ENCODE measurements at regions not wholly inside any gene's neighbourhood (a gene's known extent, or its start where the extent isn't known, plus 50 kb on each side); places are given as distances from the start of the nearest gene placed in this dataset.

DNA sequence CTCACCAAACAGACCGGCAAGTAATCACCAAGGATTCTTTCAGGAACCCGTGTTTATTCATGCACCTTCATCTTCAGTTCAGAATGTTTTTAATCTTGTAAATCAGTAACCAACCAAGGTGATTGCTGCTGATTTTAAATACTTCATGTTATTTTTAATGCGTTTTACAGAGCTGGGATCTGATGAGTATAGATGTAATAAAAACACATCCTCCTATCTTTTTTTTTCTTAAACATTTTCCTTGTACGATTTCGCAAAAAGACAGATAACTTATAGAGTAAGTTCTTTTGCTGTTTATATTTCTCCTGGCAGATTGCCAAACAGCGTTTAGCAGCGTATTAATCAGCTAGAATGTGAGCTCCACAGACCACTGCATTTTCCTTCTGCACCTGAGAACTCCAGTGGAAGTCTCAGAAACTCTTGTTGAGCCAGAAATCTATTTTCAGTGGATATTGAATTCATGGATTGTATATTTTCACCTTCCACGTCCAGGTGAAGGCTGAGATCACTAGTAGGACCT, 397.8 kb upstream of the NRP1 start:
- H3K36me3 ChIP-seq (ENCODE audit: control insufficient read depth in 2 of 2, extremely low read depth in 1 of 2, insufficient read depth in 2 of 2, low read length in 2 of 2): no peaks in the 10 kb centered on the region
- H3K79me2 ChIP-seq (ENCODE audit: control insufficient read depth, insufficient read depth, low read length): no peaks in the 10 kb centered on the region
- H2AFZ ChIP-seq (ENCODE audit: control insufficient read depth, low read length): no peak overlapping the region
- no peak overlapping the region for H3K9ac ChIP-seq (ENCODE audit: control insufficient read depth, extremely low read depth, insufficient read depth, low read length)
- H3K4me1 ChIP-seq (ENCODE audit: control insufficient read depth, extremely low read depth, insufficient read depth, low read length): no peaks in the 10 kb centered on the region
- no peak overlapping the region for H3K4me2 ChIP-seq (ENCODE audit: control insufficient read depth, extremely low read depth, insufficient read depth, low read depth, low read length)
- H3K27me3 ChIP-seq (ENCODE audit: control insufficient read depth, extremely low read depth, insufficient read depth, low read length): no peaks in the 10 kb centered on the region
- H3K27ac ChIP-seq (ENCODE audit: control insufficient read depth, insufficient read depth, low read length): no peak overlapping the region
- H4K20me1 ChIP-seq (ENCODE audit: control insufficient read depth, extremely low read depth, insufficient read depth, low read length): no peaks in the 10 kb centered on the region
- H3K4me3 ChIP-seq (ENCODE audit: control insufficient read depth in 2 of 3, extremely low read depth in 1 of 3, insufficient read depth in 2 of 3, low read depth in 1 of 3, low read length in 3 of 3): no peak overlapping the region
- TF ChIP-seq, protein P1, sequence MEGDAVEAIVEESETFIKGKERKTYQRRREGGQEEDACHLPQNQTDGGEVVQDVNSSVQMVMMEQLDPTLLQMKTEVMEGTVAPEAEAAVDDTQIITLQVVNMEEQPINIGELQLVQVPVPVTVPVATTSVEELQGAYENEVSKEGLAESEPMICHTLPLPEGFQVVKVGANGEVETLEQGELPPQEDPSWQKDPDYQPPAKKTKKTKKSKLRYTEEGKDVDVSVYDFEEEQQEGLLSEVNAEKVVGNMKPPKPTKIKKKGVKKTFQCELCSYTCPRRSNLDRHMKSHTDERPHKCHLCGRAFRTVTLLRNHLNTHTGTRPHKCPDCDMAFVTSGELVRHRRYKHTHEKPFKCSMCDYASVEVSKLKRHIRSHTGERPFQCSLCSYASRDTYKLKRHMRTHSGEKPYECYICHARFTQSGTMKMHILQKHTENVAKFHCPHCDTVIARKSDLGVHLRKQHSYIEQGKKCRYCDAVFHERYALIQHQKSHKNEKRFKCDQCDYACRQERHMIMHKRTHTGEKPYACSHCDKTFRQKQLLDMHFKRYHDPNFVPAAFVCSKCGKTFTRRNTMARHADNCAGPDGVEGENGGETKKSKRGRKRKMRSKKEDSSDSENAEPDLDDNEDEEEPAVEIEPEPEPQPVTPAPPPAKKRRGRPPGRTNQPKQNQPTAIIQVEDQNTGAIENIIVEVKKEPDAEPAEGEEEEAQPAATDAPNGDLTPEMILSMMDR (optimal IDR thresholded peaks at IDR 0.05 in 1 of 3, IDR thresholded peaks at IDR 0.05 in 1 of 3, conservative IDR thresholded peaks at IDR 0.05 in 1 of 3; ENCODE audit: extremely low read depth in 1 of 3, insufficient read depth in 2 of 3, low read length in 3 of 3): no peak
- no peak for TF ChIP-seq EZH2 (IDR thresholded peaks at IDR 0.05; ENCODE audit: low read length)
- no peak for FAIRE-seq
- dilution Hi-C loops (cut with MboI; ENCODE audit: extremely low pct_ligation_motif_present, low sequenced_read_pairs): no loop called here
- no peaks in the 10 kb centered on the region for H3K9me1 ChIP-seq (ENCODE audit: control insufficient read depth, extremely low read depth, insufficient read depth, low read length)
- H3K9me3 ChIP-seq (ENCODE audit: control insufficient read depth, low read depth, low read length): no peaks in the 10 kb centered on the region
- DNase-seq (ENCODE audit: low read depth, low spot score): no peak

DNA sequence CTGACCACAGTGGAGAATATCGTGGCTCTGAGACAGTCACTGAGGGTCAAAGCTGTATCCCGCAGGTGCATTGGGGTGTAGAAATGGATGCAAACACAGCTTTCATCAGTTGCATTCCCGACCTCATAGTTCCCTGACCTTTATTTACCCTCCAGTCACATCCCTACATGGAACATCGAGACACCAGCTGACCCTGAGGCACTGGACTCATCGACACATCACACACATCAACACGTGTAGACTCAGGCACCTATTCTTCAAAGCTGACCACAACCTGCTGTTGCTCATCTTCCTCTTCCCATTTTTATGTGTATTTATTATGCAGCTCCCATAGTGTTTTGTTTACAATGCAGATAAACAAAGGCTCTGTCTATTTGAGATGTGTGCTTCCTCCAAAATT, 396.9 kb upstream of the NRP1 start:
- Histone ChIP-seq H3K9me1 (ENCODE audit: control insufficient read depth, extremely low read depth, insufficient read depth, low read length) (no peaks in the 10 kb centered on the region), H3K9me3 (ENCODE audit: control insufficient read depth, low read depth, low read length) (no peaks in the 10 kb centered on the region), H2AFZ (ENCODE audit: control insufficient read depth, low read length) (no peak overlapping the region), H3K9ac (ENCODE audit: control insufficient read depth, extremely low read depth, insufficient read depth, low read length) (no peak overlapping the region), H3K27ac (ENCODE audit: control insufficient read depth, insufficient read depth, low read length) (no peak overlapping the region), H3K4me2 (ENCODE audit: control insufficient read depth, extremely low read depth, insufficient read depth, low read depth, low read length) (no peak overlapping the region), H3K4me1 (ENCODE audit: control insufficient read depth, extremely low read depth, insufficient read depth, low read length) (no peaks in the 10 kb centered on the region), H3K27me3 (ENCODE audit: control insufficient read depth, extremely low read depth, insufficient read depth, low read length) (no peaks in the 10 kb centered on the region), H3K36me3 (ENCODE audit: control insufficient read depth in 2 of 2, extremely low read depth in 1 of 2, insufficient read depth in 2 of 2, low read length in 2 of 2) (no peaks in the 10 kb centered on the region), H3K4me3 (ENCODE audit: control insufficient read depth in 2 of 3, extremely low read depth in 1 of 3, insufficient read depth in 2 of 3, low read depth in 1 of 3, low read length in 3 of 3) (no peak overlapping the region), H4K20me1 (ENCODE audit: control insufficient read depth, extremely low read depth, insufficient read depth, low read length) (no peaks in the 10 kb centered on the region), H3K79me2 (ENCODE audit: control insufficient read depth, insufficient read depth, low read length) (no peaks in the 10 kb centered on the region)
- dilution Hi-C loops (cut with MboI; ENCODE audit: extremely low pct_ligation_motif_present, low sequenced_read_pairs): no loop called here
- TF ChIP-seq, protein P1 (optimal IDR thresholded peaks at IDR 0.05 in 1 of 3, IDR thresholded peaks at IDR 0.05 in 1 of 3, conservative IDR thresholded peaks at IDR 0.05 in 1 of 3; ENCODE audit: extremely low read depth in 1 of 3, insufficient read depth in 2 of 3, low read length in 3 of 3): no peak
- no peak for TF ChIP-seq EZH2 (IDR thresholded peaks at IDR 0.05; ENCODE audit: low read length)
- FAIRE-seq: peak; percentile 63
- no peak for DNase-seq (ENCODE audit: low read depth, low spot score)

All from keratinocyte (primary cell).